HCT116 (cell line): ENCODE measurements at regions not wholly inside any gene's neighbourhood (a gene's known extent, or its start where the extent isn't known, plus 50 kb on each side); places are given as distances from the start of the nearest gene placed in this dataset.

Source experiments
- CEBPB ChIP-seq: IDR thresholded peaks from 2 replicates; pipeline ENCODE4 v1.6.1; 2012; ENCODE audit warnings: low read depth
- CTCF ChIP-seq, 3 experiments: fragments of 200-600 bp in 1 of 3; sonication (generic) in 1 of 3; IDR thresholded peaks in 2 of 3; conservative IDR thresholded peaks in 1 of 3; 2 replicates each; pipeline ENCODE4 v1.5.1; 2012 to 2017; ENCODE audit warnings: low read depth in 2 of 3, low read length in 2 of 3, antibody characterized with exemption in 1 of 3, borderline replicate concordance in 1 of 3, control low read depth in 1 of 3, mild to moderate bottlenecking in 1 of 3, mixed read lengths in 1 of 3, mixed run types in 1 of 3, moderate library complexity in 1 of 3; ENCODE audit not compliant: insufficient read depth in 1 of 3
- ELF1 ChIP-seq: IDR thresholded peaks from 2 replicates; pipeline ENCODE4 v1.6.1; 2012; ENCODE audit warnings: low read depth, borderline replicate concordance
- EZH2 ChIP-seq: fragments of 200-600 bp; sonication (generic); IDR thresholded peaks from 2 replicates; pipeline ENCODE4 v1.6.1; 2017; ENCODE audit warnings: antibody characterized with exemption, mixed run types
- EZH2phosphoT487 ChIP-seq: fragments of 200-600 bp; IDR thresholded peaks from 2 replicates; pipeline ENCODE4 v1.6.1; 2018; ENCODE audit warnings: antibody characterized with exemption, borderline replicate concordance
- POLR2A ChIP-seq: IDR thresholded peaks from 2 replicates; pipeline ENCODE4 v1.7.0; 2011; ENCODE audit warnings: borderline replicate concordance; ENCODE audit not compliant: insufficient read depth, insufficient read length; ENCODE audit errors: extremely low read depth
- POLR2AphosphoS5 ChIP-seq: IDR thresholded peaks from 2 replicates; pipeline ENCODE4 v1.6.1; 2011; ENCODE audit warnings: mild to moderate bottlenecking, low read depth, low read length, moderate library complexity
- RAD21 ChIP-seq: IDR thresholded peaks from 2 replicates; pipeline ENCODE4 v1.6.1; 2012; ENCODE audit warnings: low read depth, mild to moderate bottlenecking
- SP1 ChIP-seq: IDR thresholded peaks from 2 replicates; pipeline ENCODE4 v1.6.1; 2012; ENCODE audit warnings: low read depth
- YY1 ChIP-seq: IDR thresholded peaks from 2 replicates; pipeline ENCODE4 v1.6.1; 2011; ENCODE audit warnings: low read length, low read depth, moderate library complexity, mild to moderate bottlenecking; ENCODE audit not compliant: insufficient replicate concordance; ENCODE audit errors: extremely low read depth
- TF ChIP-seq, protein P1 (sequence below): IDR thresholded peaks from 2 replicates; pipeline ENCODE4 v1.6.1; 2012; ENCODE audit warnings: low read depth

DNA sequence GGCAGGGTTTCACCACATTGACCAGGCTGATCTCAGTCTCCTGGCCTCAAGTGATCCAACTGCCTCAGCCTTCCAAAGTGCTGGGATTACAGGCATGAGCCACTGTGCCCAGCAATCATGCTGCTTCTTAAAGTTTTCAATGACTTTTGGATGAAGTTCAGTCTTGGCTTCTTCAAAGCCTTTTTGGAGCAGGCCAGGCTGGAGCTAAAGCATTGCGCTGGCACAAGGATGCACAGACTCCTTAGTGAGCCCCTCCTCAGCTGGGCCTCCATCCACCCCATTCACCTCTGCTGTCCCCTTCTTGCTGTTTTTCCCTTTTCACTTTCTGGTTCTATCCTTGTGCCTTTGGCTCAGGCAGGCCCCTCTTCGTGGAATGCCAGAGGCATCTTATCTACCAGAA is 638.6 kb downstream of the TYW1 start:
- TF ChIP-seq CTCF (IDR thresholded peaks at IDR 0.05 in 2 of 3, conservative IDR thresholded peaks at IDR 0.05 in 1 of 3; ENCODE audit: borderline replicate concordance in 1 of 3, insufficient read depth in 1 of 3, low read depth in 2 of 3, low read length in 2 of 3) (no peak), EZH2 (no peak), POLR2AphosphoS5 (no peak), ELF1 (no peak), EZH2phosphoT487 (no peak), POLR2A (no peak), RAD21 (no peak), SP1 (no peak), YY1 (no peak), CEBPB (no peak)
- TF ChIP-seq, protein P1, sequence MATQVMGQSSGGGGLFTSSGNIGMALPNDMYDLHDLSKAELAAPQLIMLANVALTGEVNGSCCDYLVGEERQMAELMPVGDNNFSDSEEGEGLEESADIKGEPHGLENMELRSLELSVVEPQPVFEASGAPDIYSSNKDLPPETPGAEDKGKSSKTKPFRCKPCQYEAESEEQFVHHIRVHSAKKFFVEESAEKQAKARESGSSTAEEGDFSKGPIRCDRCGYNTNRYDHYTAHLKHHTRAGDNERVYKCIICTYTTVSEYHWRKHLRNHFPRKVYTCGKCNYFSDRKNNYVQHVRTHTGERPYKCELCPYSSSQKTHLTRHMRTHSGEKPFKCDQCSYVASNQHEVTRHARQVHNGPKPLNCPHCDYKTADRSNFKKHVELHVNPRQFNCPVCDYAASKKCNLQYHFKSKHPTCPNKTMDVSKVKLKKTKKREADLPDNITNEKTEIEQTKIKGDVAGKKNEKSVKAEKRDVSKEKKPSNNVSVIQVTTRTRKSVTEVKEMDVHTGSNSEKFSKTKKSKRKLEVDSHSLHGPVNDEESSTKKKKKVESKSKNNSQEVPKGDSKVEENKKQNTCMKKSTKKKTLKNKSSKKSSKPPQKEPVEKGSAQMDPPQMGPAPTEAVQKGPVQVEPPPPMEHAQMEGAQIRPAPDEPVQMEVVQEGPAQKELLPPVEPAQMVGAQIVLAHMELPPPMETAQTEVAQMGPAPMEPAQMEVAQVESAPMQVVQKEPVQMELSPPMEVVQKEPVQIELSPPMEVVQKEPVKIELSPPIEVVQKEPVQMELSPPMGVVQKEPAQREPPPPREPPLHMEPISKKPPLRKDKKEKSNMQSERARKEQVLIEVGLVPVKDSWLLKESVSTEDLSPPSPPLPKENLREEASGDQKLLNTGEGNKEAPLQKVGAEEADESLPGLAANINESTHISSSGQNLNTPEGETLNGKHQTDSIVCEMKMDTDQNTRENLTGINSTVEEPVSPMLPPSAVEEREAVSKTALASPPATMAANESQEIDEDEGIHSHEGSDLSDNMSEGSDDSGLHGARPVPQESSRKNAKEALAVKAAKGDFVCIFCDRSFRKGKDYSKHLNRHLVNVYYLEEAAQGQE = no peak
